SK-N-SH (cell line): ENCODE measurements at regions not wholly inside any gene's neighbourhood (a gene's known extent, or its start where the extent isn't known, plus 50 kb on each side); places are given as distances from the start of the nearest gene placed in this dataset.

Experiments used
- CTCF ChIP-seq: fragments of 200-600 bp; sonication (generic); IDR thresholded peaks from 2 replicates; pipeline ENCODE4 v1.6.1; 2017; ENCODE audit warnings: antibody characterized with exemption, mild to moderate bottlenecking, moderate library complexity
- GABPA ChIP-seq: IDR thresholded peaks from 2 replicates; pipeline ENCODE4 v1.4.0; 2012; ENCODE audit warnings: low read depth, mild to moderate bottlenecking
- USF2 ChIP-seq: fragments of 150-350 bp; IDR thresholded peaks from 2 replicates; pipeline ENCODE4 v1.6.1; 2017; ENCODE audit warnings: antibody characterized with exemption, low read length, low read depth, borderline replicate concordance

- no peak for TF ChIP-seq USF2
- no peak for TF ChIP-seq GABPA
- no peak for TF ChIP-seq CTCF
Measured at GRCh38 chr2:190119257-190119656, 56.7 kb upstream of the MSTN start.
